DMS153 treated with DMSO at 0.1 percent for 48 hours (cell line): ENCODE measurements at regions not wholly inside any gene's neighbourhood (a gene's known extent, or its start where the extent isn't known, plus 50 kb on each side); places are given as distances from the start of the nearest gene placed in this dataset.

Experiments
- DNase-seq: peaks from one replicate; lab custom pipeline; 2025; ENCODE audit not compliant: unreplicated experiment; lab: John Stamatoyannopoulos, UW

DNA sequence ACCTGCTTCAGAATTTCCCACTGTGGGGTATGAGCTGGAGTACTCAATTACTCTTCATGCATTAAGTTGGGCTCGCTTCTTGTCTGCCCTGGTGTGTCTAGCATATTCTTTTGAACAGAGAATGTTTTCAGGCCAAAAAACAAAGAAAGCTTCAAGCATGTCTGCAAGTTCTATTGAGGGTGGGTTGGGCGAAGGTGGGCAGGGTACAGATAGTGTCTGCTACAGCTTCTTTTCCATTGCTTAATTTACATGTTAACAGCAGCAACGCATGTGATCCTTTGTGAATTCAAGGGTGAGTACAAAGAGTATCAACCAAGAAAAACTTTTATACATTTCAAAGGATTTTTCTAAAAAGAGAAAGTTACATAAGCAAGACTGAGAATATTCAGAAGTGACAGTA, 406.5 kb downstream of the IRS2 start:
- DNase-seq = no peak

DNA sequence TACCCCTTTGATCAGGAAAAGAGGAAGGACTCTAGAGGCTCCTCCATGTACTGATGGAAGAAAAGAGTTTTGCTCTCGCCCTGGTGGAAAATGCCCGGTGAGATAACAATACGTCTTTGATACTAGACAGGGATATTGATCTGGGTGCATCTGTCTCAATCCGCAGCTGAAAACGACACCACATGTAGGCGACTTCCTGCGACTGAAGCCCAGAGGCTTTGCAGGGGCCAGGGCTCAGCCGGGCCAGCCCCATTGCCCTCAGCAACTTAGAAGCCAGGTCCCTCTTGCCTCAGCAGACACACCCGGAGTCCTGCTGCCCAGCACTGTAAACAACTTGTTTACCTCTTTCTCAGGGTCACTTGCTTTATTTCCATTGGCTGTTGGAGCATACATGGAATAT, 409.4 kb downstream of the IRS2 start:
- no peak for DNase-seq

DNA sequence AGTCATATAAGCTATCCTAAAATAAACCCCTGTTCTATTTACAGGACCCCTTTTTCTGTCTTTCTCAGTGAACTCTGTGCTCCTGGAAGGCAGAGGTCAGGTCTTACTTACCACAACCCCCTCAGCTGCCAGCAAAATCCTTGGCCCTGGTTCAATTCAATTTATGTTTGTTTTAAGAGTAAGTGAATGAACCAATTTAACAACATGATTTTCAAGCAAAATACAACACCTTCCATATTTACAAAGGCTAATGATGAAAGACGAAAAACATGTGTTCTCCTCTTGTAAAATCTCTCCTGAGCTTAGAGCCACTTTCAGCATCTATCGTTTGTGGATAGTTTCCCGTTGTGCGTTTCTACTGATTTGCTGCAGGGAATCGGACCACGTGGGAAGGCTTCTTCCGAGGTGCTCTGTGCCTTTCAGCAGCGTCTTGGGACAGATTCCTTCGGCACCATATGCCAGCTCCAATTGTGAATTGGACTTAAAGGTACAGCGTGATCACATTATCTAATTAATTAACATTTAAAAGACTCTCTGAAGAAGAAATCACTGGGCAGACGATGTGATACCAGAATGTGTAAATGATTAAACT, 411.7 kb downstream of the IRS2 start:
- no peak for DNase-seq

DNA sequence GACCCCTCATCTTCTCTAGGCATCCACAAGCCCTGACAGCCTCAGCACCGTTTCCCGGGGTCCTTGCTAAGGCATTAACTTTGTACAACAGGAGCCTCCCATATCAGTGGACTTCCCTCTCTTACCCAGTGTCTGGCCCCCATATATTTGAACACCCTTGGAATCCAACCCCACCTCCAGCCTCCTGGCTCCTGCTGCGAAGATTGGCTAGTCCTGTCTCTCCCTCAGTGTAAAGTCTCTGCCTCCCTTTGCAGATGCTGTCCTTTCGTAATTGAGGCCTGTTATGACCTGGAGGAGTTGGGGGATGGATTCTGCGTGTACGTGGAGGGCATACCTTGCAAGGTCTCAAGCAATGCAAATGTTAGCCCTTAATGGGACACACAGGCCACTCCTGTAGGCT, 413.7 kb downstream of the IRS2 start:
- DNase-seq = no peak

DNA sequence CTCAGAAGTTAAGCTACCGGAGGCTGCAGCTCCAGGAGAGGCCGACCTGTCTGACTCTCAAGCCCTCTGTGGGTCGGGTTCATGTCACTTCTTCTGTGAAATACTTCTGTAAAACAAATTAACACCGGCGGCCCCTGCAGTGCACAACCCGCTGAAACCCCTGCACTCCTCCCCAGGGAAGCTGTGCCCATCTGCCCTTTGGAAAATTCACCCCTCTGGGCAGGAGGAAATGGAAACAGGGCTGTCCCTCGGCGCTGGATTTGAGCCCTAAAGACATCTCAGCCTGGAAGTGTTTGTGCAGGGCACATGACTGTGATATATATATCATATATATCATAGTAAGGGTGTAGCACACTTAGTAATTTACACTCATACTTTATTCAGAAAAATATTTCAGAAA, 415.3 kb downstream of the IRS2 start:
- DNase-seq = no peak

DNA sequence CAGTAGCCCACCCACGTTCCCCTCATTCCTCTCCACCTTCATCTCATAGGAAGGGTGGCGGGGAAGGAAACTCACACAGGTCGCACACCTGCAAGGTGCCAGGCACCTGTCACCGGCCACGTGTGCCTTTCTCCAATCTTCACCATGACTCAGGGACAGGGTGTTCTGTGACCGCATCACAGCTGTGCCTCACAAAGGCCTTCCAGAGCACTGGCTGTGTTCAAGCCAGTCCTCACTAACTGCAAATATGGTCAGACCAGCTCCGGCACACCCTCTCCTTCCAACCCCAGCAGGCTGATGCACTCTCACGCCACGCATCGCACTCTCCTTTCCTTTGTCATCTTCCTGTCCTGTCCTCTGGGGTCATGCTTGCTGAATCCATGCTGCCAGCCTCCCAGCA, 415.9 kb downstream of the IRS2 start:
- no peak for DNase-seq

DNA sequence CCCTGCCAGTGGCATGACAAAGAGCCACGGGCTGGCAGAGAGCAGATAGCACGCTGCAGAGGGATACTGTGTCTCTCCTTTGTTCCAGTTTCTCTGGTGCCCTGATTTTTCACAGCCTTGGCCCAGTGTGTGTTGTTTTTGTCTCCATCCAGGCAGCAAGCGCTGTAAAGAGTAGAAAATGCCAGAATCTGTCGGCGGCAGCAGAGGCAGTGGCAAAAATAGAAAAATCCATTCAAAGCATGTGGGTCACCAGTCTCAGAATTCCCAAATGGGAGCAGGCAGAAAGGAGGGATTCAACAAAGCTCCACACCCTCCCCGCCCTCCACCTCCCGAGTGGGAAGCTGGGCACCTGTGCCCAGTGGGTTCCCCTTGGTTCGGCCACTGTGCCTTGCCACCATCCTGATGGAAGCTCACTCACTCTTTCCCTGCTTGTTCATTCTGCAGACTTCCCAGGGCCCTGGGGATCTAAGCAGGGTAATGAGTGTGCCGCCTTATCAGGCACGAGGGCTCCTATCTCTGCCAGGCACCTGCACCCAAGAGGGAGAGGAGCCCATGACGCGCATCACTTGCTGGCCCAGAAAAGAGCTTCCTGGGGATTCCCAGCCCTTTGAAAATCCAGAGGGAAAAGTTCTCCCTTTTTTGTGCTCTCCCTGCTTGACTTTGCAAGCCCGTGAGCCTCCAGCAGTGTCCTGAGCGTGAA, 416.9 kb downstream of the IRS2 start:
- no peak for DNase-seq

DNA sequence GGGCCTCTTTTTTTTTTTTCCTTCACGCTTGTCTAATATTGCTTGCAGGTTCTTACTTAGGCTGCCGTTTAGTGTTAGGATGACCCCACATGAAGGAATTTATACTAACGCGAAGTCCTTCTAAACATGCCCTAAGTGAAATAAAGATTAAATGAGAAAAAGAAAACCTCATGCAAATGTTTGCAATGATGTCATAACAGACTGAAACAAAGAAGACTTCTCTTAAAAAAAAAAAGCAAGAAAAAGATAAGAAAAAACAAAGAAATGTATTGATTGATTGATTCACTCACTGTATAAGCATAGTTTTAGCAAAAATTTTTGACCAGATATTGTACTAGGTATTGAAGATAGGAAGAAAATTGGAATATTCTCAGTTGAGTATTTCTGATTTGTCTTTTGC, 418.2 kb downstream of the IRS2 start:
- no peak for DNase-seq

DNA sequence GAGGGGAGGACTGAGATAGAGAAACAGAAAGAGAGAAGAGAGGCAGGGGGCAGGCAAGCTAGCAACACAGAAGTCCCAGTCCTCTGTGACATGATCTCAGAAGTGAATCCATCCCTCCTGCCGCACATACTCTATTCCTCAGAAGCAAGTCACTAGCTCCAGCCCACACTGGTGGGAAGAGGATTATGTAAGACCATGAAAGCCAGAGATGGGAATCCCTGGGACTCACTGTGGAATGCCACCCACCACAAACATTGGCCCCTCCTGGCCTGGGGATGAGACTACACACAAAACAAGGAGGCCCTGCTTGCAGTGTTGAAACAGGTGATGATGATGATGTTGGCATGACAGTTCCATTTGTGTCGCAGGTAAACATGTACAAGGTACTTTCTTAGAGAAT, 419.9 kb downstream of the IRS2 start:
- DNase-seq = no peak

DNA sequence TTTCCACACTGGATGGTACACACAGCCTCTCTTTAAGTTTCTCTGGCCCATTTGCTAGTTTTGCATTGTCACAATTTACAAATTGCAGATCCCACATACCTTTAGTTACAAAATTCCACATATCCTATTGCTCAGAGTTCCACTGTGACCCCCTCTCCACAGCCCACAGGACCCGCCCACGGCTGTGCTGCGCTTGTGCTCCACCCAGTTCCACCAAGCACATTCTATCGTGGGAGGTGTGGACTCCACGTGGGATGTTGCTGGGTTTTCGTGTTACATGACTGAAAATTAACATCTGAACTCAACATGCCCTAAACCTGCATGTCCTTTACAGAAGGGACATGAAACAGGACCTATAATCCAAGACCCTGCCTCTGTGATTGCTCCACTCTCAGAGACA, 423.0 kb downstream of the IRS2 start:
- no peak for DNase-seq

DNA sequence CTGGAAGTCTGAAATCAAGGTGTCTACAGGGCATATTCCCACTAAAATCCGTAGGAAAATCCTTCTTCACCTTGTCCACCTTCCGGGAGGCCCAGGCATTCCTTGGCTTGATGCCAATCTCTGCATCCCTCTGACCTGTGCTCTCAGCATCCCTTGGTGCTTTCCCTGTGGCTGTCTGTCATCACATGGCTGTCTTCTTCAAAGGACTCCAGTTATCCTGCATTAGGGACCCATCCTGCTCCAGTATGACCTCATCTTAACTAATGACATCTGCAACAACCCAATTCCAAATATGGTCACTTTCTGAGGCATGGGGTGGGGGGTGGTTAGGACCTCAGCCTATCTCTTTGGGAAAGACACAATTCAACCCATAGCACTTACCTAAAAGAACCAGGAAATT, 423.8 kb downstream of the IRS2 start:
- DNase-seq = no peak

DNA sequence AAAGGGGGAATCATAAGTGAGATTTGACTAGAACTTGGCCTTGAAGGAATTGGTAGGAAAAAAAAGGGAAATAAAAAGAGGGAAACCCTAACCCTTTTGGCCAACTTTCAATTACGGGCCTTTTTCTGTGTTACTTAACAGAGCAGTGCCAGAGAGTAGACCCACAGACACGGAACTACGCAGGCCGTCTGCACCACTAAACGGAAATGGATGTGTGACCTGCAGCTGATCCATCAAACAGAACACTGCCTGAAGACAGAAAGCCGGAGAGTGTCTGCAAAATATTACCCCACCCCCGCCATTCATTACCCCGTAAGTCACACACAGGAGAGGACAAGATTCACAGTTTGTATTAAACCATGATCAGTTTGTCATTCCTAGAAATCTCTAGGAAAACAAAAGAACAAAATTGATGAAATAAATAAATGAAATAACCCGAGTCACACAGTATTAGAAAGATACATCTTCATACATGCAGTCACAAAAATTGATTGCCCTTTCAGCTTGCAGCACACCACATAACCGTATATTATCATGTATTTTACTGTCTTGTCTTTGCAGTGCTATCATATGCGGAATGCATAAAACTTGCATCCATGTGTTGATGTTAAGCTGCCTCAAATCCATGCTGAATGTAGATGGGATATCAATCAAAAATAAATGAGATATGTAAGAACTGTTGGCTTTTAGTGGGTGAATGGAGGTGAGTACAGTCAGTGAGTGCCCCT, 424.7 kb downstream of the IRS2 start:
- DNase-seq = no peak

DNA sequence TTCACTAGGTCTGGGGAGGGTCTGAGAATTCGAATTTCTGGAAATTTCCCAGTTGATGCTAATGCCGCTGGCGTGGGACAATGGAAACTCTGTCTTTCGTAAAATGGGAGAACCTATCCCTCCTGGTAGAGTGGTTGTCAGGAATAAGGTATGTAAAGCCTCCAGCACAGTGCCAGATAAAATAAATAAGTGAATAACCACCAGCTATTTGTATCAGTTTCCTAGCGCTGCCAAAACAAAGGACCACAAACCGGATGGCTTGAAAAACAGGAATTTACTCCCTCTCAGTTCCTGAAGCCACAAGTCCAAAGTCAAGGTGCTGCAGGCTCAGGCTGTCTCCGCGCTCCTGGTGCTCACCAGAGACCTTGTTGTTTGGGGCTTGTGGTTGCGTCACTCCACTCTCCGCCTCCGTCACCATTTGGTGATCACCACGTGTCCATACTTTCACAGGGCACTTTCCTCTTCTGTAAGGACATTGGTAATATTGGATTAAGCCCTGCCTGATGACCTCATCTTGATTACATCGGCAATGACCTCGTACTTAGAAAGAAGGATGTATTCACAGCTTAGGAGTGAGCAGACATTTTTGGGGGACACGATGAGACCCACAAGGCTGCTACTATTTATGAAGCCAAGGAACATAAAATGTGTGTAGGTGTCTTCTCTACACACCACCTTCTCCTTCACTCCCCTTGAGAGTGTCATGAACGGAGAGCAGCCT, 428.5 kb downstream of the IRS2 start:
- DNase-seq = no peak

DNA sequence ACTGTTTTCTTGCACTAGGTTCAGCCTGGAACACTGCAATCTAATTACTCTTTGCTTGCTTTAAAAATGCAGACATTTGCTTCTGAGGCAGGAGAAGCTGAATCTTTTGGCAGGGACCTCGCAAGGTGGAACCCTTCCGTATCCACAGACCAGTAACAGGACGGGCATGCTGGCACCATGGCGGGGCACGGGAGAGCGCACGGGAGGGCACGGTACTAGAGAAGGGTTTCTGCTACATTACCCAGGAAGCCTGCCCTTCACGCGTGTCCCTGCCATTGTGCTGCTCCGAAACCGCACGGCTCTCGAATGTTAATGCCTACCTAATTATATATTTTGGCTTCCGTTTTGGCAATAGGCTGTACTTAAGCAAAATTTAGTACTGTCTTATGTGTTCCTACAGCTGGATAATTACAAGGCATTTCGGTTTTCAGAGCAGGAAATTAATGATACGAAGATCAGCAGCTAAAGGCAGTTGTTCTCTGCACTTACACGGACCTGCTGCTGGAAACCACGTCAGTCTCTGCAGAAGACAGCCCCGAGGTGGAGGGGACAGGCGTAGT, 430.4 kb downstream of the IRS2 start:
- no peak for DNase-seq

DNA sequence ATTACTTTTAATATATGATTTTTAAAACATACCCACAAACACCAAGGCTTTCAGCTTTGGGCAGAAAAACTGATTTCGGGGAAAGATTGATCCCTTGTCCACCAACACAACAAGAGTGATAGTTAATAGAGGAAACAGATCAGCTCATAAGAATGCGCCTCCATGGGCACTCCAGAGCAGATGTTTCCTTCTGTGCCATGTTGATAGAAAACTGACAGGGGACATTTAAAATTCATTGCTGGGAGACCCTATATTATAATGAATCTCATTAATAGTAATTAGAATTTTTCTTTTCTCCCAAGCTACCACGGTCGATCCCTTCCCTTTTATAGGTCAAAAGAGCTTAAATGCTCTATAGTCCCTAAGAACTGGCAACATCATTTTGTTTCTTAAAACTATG, 431.2 kb downstream of the IRS2 start:
- DNase-seq = no peak

DNA sequence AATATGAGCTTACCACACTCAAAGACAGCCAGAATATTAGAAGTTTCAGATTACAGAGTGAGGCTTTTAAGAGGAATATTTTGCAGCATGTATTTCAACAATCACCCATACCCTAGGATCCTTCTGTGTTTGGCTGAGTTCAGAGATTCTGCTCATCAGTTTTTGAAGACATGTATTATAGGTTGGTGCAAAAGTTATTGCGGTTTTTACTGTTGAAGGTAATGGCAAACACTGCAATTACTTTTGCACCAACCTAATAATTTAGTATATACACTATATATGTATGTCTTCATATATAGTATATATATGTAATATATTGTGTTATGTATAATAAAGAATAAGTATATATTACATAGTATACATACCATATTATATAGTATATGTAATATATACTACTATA, 435.1 kb downstream of the IRS2 start:
- no peak for DNase-seq

DNA sequence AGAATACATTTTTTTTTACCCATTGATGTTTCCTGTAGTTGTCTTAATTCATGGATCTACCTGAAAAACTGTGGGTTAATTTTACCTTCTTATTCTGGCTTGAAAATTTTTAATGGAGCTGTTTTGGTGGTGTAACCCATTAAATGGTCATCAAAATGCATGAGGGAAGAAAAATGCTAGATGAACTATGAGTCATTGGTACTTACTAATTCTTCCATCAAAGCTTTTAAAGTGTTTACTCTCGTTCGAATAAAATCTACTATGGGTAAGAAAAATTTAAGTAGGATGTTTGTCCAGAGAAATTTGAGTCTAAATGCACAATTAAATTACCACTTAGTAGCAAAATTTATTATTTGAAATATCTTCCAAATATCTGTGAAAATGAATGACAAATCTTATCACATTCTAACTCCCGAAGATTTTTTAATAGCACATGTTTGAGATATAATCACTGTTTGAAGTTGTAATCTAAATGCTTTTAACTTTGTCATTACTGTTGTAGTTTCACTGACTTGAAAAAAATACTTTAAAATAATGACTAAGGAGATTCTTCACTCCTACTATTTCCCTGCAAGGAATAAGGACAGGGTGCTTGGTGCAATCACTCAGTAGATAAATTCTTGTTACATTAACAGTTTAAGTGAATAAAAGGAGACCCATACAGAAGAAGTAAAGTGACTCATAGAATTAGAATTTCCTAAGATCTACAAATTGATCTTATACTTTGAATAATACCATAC, 437.7 kb downstream of the IRS2 start:
- DNase-seq = no peak

DNA sequence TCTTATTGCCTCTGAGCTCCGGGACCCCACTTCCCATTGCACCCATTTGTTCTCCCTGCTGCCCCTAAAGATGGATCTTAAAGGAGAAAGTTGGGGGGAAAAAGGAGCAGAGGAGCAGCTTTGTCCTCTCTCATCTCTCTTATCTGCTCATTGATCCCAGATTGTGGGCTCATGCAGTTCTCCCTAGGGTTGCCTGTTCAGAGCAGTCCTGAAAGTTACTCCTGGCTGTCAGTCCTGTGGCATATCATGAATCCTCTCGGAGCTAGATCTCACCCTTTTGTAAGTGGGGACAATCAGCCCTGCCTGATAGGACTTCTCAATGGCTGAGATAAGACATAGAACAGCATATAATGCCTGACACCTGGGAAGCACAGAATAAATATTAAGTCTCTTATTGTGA, 440.3 kb downstream of the IRS2 start:
- no peak for DNase-seq

DNA sequence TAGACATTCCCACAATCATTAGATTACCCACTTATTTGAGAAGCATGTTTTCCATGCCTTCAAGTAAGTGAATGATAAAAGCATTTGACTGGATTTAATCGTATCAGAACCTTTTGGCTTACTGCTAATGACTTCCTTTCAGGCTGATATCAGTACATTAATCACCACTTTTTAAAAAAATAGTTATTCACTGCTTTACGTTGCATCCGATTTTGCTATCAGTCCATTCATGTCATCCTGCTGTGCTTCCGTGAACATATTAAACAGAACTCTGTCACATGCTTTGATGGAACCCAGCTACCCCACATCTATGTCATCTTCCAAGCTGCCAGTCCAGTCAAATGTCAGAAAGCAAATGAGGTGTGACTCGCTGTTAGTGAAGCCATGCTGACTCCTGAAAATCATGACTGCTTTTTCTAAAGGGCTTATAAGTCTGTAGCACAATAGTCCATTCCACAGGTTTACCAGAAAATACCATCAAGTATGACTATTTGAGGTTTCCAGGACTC, 440.9 kb downstream of the IRS2 start:
- DNase-seq = no peak

DNA sequence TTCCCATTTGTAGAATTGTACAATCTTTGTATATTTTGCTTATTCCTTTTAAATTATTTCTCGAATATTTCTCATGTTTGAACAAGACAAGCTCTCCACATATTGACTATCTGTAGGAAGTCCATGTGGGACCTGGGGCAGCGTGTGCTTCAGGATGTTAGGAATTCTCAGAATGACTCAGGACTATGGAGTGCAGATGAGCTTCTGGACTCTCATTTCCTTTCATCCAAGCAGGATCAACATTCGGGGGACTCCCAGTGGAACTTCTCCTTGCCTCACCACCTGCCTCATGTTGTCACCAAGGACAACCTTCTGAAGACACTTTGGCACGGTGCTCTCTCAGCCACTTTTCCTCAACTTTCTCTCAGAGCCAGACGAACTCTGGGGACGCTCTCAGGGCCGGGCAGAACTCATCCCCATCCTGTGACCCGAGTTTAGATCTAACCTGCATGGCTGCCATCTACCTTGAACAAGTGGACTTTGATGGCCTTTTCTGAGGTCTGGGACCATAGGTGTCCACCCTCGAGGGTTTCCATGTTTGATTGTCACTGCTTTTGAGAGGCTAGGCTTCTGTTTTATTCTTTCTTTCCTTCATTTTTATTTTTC, 441.7 kb downstream of the IRS2 start:
- no peak for DNase-seq
